ENCODE measurements at regions not wholly inside any gene's neighbourhood (a gene's known extent, or its start where the extent isn't known, plus 50 kb on each side); places are given as distances from the start of the nearest gene placed in this dataset.
A peak's percentile ranks its signal among the peaks of the same experiment; 100 is the strongest.

DNA sequence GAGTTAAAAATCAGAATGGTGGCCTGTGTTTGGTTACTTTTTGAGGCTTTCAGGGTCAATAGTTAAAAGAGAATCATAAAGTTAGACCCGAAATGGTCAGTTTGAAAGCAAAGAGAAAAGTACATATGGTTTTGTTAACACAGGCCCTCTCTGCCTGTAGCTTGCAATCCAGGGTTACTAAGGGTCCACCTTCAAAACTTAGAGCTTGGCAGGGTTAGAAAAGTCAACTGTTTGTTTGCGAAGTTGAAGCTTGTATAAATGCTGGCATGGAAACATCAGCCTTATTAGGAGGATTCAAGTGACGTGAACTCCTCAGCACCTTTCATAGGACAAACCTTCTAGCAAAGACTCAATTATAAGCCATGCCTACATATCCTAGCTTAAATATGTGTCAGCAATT is 196.3 kb upstream of the SEMA3A start:
- no peak for DNase-seq (ENCODE audit: low read depth)

DNA sequence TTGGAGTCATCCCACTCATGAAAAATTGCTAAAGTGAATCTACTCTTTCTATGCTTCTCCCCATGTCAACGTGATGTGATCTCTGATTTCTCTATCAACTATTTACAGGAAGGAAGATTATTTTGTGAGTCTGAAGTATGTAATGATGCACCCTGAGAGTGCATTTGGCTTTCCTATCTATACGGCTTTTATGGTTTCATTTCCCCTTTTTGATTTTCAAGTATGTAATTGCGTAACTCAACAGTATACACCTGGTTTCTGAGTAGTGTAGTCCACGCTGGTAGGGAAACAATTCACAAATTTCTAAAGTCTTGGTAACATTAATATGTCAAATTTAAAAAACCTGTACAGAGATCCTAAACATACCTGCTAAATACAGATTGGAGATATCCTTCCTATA is 194.7 kb upstream of the SEMA3A start:
- DNase-seq (ENCODE audit: low read depth), result no peak

DNA sequence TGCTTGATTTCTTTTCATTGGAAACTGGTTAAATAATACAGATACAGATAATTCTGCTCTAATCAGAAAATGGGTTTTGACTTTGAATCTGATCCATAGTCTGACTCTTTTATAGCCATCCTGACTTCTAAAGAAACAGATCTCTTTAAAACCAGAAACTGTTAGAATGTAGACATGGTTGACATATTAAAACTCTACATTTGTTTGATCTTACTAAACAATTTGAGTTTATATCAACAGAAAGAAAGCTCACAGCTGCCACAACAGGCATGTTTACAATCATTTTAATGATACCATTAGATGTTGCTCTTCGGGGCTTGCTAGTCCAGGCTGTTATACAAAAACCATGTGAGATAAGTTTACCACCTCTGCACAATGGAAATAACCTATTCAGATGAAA is 193.0 kb upstream of the SEMA3A start:
- no peak for DNase-seq (ENCODE audit: low read depth)

DNA sequence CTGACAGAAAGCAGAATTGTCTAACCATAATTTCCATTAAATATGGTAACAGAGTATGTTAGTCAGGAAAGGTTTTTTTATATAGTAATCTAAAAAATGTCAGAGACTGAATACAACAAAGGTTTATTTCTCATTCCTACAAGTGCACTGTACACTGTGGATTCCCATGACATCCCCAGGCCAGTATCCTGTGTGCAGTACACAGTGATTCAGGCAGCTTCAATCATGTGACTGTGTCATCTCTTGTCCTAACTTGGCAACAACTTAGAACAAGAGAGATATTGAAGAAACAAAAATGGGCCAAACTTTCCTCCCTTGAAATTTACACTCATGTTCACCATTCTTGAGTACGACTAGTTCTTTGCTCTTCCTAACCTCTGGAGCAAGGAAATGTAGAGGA is 189.8 kb upstream of the SEMA3A start:
- DNase-seq (ENCODE audit: low read depth), result no peak

DNA sequence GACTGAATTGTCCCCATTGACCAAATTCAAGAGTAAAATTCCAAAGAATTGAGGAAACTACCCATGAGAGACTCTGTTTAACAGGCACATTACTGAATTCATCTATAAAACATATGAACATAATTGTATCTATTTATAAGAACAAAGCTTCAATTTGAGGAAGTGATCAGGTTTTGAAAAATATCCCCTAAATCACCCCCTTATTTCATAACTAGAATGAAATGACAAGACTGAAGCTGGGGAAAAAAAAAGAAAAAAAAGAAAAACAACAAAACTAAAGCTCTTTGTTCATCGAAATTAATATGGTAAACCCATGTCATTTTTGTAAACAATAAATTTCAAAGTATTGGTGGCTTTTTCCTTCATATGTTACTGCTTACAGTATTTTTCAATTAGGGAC is 184.9 kb upstream of the SEMA3A start:
- DNase-seq (ENCODE audit: low read depth), result no peak

DNA sequence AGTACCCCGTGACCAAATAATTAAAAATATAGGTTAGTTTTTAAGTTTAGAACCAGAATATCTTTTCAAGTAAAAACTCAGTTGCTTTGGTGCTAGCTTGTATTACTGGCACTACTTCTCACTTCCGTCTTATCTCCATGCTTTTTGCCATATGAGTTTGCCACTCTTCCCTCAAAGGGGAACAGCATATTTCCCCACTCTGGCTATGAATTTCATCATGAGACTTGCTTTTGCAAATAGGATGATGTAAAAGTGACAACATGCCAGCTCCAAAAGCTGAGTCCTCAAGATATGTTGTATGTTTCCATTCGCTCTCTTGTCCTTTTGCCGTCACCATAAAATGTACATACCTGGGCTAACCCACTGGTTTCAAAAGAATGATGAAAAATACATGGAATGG is 178.1 kb upstream of the SEMA3A start:
- peak; percentile 2 for DNase-seq (ENCODE audit: low read depth)

DNA sequence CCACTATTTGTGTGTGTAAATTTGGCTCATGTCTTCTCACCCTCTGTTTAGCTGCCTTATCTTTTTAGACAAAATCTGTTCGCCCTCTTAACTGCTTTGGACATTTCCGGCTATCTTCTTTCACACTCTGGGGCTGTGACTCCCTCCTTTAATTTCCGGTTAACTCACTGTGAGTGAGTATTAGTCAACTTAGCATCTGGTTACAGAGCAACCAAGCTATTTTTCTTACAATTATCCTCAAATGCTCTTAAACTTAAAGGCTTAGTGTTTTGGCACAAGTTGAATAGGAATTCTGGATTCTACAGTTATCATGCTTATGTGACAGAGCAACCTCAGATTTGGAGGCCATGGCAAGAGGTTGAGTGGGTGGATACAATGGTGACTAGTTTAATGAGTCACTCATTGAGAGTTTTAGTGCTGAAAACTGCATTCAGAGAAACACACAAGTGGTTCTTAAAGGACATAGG is 177.6 kb upstream of the SEMA3A start:
- DNase-seq (ENCODE audit: low read depth), result peak; percentile 70

DNA sequence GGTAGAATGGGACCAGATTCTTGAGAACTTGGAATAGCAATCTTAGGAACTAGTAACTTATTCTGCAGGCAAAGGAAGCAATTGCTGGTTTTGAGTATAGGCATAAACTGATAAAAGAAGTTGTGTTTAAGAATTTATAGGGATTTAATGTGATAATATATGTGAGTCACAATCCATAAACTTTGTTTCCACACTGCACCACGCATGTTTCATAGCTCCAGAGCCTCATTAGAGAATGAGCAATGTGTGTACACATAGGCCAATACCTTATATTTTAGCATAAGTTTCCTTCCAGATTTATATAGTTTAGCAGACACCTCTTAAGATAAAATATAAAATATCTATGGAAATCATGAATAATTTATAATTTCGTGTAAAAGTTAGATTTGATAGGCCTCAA is 175.5 kb upstream of the SEMA3A start:
- DNase-seq (ENCODE audit: low read depth), result no peak

DNA sequence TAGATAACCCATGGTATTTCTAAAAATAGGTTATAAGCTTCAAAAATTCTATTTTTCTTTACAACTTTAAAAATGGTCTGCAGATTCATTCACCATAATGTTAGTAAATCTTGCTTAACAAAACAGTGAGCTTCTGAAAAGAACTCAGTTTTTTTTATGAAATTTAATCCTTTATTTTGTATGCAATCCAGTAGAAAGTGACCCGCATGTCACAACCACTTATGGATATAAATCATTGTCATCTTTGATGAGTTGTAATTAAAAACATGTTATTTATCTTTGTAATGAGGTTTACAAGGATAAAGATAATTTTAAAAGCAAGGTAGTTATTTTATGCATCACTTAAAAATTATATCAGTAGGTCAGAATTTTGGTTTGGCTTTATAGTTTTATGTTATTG is 173.5 kb upstream of the SEMA3A start:
- DNase-seq (ENCODE audit: low read depth), result no peak

DNA sequence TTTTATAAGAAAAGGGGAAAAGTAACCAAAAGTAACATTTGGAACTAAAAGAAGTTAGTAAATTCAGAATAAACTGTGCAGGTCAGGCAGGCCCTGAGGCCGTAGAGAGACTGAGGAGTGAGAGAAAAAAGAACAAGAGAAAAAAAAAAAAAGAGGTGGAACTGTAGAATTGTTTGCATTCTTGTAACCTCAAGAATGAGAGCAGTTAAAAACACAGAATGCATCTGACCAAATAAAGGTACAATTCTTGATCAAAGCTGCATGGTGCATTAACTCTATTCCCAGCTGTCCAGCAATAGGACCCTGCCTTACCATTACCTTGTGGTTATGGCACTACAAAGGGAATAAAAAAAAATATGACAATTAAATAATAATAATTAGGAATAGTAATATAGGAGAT is 170.1 kb upstream of the SEMA3A start:
- no peak for DNase-seq (ENCODE audit: low read depth)

DNA sequence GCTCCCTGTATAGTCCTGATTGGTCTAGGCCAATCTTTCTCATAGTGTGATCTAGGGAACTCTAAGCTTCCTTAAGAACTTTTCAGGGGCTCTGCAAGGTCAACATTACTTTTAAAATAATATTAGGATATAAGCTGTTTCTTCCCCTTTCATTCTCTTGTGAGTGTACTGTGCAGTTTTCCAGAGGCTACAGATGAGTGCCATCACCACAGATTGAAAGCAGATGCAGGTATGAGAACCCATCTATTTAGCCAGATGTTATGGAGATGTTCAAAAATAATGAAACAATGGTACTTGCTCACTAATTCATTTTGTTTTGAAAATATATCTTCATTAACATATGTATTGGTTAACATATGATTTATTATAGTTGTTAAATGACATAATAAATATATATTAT is 169.2 kb upstream of the SEMA3A start:
- no peak for DNase-seq (ENCODE audit: low read depth)

DNA sequence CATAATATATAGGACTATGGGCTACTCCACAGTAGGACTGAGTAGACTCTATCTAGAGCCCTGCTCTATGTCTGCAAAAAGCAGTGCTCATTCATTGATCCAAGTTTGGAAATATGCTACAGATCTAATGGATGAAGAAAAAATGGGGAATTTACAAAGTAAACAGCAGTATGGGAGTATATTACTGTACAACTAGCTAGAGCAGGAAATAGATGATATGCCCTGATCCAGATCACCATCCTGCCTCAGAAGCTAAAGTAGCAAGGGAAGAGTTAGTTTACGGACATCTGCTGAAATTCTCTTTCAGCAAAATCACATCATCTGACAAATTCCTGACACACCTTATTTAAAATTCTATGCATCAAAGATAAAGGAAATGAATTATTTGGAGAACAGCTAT is 168.2 kb upstream of the SEMA3A start:
- DNase-seq (ENCODE audit: low read depth), result no peak

DNA sequence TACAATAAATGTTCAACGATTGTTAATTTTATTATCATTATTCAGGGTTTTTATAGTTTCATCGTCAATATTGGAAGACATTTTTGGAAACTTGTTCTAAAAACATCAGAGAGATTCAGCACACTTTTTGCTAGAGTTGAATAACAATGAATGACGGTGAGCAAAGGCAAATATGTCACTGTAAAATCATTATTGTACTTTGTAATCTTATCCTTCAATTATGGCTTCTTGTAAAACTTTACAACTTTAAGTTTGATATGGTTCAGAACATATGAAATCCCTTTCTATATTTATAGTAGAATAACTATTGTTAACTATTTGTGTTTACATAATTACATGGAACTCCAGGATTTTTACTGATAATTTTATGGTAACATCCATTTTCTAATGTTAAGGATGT is 167.8 kb upstream of the SEMA3A start:
- DNase-seq (ENCODE audit: low read depth), result no peak

DNA sequence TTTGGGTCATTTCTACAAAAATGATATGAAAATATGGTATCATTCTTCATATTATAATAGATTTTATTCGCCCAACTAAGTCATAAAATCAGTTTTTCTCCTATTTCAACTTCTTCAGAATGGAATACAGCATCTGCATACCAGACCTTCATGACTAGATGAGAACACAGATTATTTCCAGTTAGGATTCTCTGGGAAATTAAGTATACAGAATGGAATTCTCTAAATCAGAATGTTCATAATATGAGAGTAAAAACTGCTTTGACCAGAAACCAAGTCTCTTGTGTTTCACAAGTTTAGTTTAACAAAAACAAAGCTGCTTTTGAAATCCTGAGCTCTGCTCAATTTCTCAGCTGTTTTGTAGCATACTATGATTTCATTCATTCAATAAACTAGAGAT is 160.3 kb upstream of the SEMA3A start:
- DNase-seq (ENCODE audit: low read depth), result no peak

DNA sequence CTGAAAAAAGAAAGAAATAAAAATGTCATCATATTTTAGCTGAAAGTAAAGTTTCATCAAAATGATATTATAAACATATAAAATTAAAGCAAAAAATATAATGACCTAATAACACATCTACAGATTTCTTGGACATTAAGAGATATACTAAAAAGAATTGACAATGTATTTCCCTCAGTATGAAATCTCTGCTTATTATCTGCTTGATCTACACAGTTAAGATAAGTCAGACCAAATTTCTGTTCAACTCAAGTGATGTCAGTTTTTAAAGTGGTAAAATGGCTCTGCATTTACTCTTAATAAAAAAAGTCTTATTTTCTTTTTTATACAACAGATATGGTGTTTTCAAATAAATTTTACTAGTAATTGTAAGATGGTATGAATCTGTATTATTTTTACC is 159.4 kb upstream of the SEMA3A start:
- no peak for DNase-seq (ENCODE audit: low read depth)

DNA sequence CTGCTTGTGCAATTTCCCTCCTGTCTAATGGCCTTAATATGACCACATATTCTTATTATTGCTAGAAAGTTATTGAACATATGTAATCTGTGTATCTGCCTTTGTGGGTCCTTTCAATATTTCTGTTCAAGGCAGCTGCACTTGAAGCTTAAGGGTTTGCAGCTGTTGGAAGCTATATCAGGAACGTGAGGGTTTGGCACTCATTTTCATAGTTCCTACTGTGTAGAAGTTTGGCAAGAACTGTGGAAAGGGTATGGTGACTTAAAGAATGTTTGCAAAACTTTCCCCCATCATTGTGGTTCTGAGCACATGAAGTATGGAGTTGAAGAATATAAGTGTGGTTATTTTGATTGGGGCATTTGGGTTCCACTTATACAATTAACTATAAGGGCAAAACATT is 144.7 kb upstream of the SEMA3A start:
- DNase-seq (ENCODE audit: low read depth), result no peak

DNA sequence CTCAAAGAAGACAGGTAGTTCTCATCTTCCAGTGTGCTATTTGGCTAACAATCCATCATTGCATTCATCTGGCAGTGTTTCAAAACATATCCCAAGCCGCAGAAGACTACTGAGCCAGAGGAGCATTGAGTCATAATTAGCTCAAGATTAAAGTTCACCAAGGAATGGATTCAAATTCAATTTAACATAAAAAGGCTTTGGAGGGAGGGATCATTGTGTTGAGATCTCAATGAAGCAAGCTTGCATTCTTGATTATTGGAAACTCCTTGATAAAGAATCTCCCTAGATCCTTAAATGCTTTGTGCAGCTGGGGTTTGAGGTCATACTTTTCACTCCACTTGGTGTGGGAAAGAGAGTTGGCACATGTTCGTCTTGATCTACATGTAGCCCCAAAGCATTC is 142.8 kb upstream of the SEMA3A start:
- no peak for DNase-seq (ENCODE audit: low read depth)

DNA sequence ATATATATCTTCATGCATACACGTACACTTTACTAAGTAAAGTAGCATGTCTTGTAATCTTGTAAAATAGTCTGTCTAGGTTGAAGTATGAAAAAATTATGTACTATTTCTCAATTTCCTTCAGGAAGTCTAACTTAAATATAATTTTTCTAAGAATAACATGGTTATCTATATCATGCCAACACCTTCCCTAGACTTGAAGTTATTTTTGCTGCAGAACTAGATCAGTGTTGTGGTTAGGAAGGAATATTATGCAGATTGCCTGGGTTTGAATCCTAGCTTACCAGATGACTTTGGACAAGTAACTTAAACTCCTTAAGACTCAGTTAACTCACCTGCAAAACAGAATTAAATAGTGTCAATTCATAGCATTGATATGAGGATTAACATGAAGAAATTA is 142.2 kb upstream of the SEMA3A start:
- no peak for DNase-seq (ENCODE audit: low read depth)

DNA sequence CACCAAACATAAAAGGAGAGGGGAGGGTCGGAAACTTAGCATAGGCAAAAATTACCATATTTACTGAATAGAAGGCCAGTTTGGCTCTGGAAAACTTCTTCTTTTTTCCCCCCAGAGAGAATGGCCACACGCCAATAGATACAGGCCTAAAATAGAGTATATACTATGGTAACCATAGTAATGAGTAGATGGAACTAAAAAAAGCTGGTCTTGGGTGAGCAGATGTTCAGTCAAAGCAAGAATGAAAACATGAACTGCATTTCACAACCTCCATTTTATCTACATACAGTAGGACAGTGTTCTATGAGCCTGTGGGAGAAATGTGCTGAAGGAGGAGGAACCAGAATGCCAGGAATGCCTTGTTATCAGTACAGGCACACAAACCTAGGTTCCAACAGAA is 141.7 kb upstream of the SEMA3A start:
- no peak for DNase-seq (ENCODE audit: low read depth)

DNA sequence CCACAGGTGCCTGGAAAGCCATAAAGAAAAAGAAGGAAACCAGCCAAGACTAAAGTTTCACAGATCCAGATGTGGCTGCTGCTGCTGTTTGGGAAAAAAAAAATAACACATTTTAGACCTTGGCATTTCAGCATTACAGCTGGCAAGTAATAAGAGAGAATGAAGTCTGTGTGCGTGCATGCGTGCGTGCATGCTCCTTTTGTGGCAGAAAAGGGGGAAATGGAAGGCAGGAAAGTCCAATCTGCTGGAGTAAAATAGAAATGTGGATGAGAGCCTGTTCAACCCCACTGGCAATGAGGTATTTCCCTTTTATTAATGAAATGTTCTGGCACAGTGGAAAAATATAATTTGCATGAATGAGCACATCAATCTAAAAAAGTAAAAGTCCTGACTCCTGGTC is 137.0 kb upstream of the SEMA3A start:
- no peak for DNase-seq (ENCODE audit: low read depth)

DNA sequence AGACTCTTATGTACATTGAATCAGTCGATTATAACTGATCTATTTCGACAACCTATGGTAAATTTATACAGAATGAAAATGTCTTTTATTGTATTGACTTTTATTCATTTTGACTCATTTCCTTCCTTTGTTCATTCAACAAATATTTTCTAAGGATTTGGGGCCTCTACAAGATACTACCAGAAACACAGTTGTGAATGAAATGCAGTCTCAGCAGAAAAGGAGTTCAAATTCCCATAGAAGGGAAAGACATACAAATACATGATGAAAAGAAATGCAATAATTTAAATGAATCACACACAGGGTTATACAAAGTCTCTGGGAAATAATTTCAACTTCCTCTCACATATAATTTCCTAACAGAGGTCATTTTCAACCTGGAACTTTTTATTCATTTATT is 134.0 kb upstream of the SEMA3A start:
- DNase-seq (ENCODE audit: low read depth), result no peak

DNA sequence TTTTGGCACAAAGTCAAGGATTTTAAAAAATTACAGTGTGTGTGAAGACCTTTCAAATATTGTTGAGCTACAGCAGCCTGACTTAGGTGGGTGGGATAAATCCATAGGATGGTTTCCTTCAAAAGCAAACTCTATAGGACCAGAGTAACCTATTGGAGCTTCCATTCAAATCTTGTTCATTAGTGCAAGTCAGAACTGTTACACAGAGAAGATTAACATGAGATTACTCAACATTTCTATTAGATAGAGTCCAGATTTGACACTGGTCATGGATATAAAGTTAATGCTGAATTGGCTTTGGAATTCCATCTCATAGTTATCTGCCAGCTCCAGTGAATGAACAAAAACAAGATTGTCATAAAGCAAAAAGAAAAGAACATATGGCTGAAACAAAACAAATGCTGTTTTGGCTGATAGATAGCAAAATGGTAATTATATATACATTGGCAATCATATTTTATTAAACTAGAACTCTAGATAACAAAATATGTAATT is 129.6 kb upstream of the SEMA3A start:
- DNase-seq (ENCODE audit: low read depth), result no peak

DNA sequence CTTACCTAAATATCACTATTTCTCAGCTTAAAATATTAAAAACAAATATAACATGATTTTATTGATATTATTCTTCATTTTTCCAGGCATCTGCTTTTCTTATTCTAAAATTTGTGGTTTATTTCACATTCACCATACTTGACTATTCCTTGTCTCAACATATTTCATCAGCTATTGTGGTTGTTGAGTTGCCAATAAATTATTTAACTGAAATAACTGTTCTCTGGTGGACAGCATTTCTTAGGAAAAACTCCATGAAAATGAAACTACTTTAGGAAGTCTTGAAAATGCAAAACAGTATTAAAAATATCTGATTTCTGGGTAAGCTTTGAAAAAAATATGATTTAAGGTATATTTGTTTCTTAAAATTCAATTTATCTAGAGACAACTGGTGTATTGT is 122.9 kb upstream of the SEMA3A start:
- DNase-seq (ENCODE audit: low read depth), result no peak

DNA sequence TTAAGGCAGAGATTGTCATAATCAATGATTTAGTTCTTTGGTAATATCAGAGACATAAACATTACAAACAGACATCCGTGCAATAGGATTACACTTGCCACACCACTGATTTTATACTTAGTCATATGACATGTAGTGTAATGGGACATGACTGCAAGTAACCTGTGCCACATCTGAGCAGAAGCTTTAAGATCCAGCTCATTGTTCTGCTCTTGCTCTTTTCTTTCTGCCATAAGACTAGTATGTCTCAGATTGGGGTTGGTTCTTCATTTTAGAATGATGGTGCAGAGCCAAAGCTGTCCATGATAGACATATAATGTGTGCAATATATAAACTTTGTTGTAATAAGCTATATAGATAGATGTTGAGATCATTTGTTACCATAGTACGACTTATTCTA is 119.7 kb upstream of the SEMA3A start:
- no peak for DNase-seq (ENCODE audit: low read depth)

DNA sequence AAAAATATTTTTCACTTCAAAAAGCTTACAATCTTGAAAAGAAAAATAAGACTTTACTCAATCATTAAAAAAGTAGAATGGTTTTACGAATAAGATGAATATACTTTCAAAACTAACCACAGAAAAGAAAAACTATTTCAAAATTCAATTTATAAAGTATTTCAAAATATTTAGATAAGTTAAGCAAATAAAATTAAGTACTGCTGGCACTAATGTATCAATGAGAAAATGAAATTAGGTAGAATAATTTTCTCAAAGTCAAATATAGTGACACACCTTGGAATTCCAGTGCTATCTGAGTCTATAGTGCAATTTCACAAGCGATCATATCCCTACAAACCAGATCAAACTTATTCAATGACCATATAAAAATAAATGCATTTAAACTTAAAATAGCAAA is 109.8 kb upstream of the SEMA3A start:
- no peak for DNase-seq (ENCODE audit: low read depth)
